WTC11 (cell line): ENCODE measurements at regions not wholly inside any gene's neighbourhood (a gene's known extent, or its start where the extent isn't known, plus 50 kb on each side); places are given as distances from the start of the nearest gene placed in this dataset.

Experiments
- ATAC-seq: fragments of 200-7000 bp; cut with Tn5 transposase; 2 replicates; pipeline ENCODE4 v1.10.0; 2021; ENCODE audit warnings: mild to moderate bottlenecking, moderate library complexity
- CTCF ChIA-PET: fragments of 300-600 bp; sonication (Branson Sonifier 250); formaldehyde crosslinking; loops from one replicate; lab custom pipeline; 2021; ENCODE audit warnings: antibody characterized with exemption; lab: Charles Lee
- POLR2A ChIA-PET: fragments of 350-600 bp; sonication (Branson Sonifier 250); formaldehyde crosslinking; loops from one replicate; lab custom pipeline; 2021; ENCODE audit warnings: antibody characterized with exemption; lab: Charles Lee
- DNase-seq: peaks from one replicate; pipeline ENCODE4 v3.0.0; 2021; ENCODE audit warnings: low spot score
- H3K27ac Mint-ChIP-seq: 2 replicates; pipeline ENCODE4 v1.8.0; 2021; ENCODE audit warnings: mixed read lengths
- H3K27me3 Mint-ChIP-seq: 2 replicates; pipeline ENCODE4 v1.8.0; 2021; ENCODE audit warnings: low read depth, mild to moderate bottlenecking, moderate library complexity, mixed read lengths
- H3K36me3 Mint-ChIP-seq: 2 replicates; pipeline ENCODE4 v1.8.0; 2021; ENCODE audit warnings: mixed read lengths
- H3K4me1 Mint-ChIP-seq: 2 replicates; pipeline ENCODE4 v1.8.0; 2022; ENCODE audit warnings: mixed read lengths
- H3K4me3 Mint-ChIP-seq: 2 replicates; pipeline ENCODE4 v1.8.0; 2021; ENCODE audit warnings: mild to moderate bottlenecking, moderate library complexity, mixed read lengths
- H3K9me3 Mint-ChIP-seq: 2 replicates; pipeline ENCODE4 v1.8.0; 2021; ENCODE audit warnings: mixed read lengths
- EMX1 ChIP-seq: fragments of 250-450 bp; sonication (Bioruptor Pico); IDR thresholded peaks from 2 replicates; pipeline ENCODE4 v1.8.0; 2021; ENCODE audit warnings: mild to moderate bottlenecking
- GABPB1 ChIP-seq: sonication (generic); formaldehyde crosslinking; IDR thresholded peaks from 2 replicates; pipeline ENCODE4 v1.8.1; 2023; ENCODE audit warnings: mild to moderate bottlenecking, missing genetic modification reagents
- GRHL2 ChIP-seq: fragments of 250-450 bp; sonication (Bioruptor Pico); IDR thresholded peaks from 2 replicates; pipeline ENCODE4 v1.8.0; 2022; ENCODE audit warnings: mild to moderate bottlenecking, moderate library complexity; ENCODE audit not compliant: insufficient replicate concordance, severe bottlenecking
- JUN ChIP-seq: sonication (generic); formaldehyde crosslinking; IDR thresholded peaks from 2 replicates; pipeline ENCODE4 v1.8.0; 2023; ENCODE audit warnings: mild to moderate bottlenecking, missing genetic modification reagents
- NR1H2 ChIP-seq: sonication (generic); formaldehyde crosslinking; IDR thresholded peaks from 2 replicates; pipeline ENCODE4 v1.9.0; 2021; ENCODE audit warnings: mild to moderate bottlenecking, moderate library complexity, missing genetic modification reagents
- NR3C1 ChIP-seq: sonication (generic); formaldehyde crosslinking; conservative IDR thresholded peaks from 2 replicates; pipeline ENCODE4 v1.8.1; 2023; ENCODE audit warnings: low read depth, mild to moderate bottlenecking, missing genetic modification reagents
- TCF7 ChIP-seq: sonication (generic); formaldehyde crosslinking; IDR thresholded peaks from 2 replicates; pipeline ENCODE4 v1.8.0; 2022; ENCODE audit warnings: mild to moderate bottlenecking, low read depth, missing genetic modification reagents, moderate library complexity
- TP53 ChIP-seq: sonication (generic); formaldehyde crosslinking; IDR thresholded peaks from 2 replicates; pipeline ENCODE4 v1.8.1; 2023; ENCODE audit warnings: mild to moderate bottlenecking, missing genetic modification reagents
- ZBTB21 ChIP-seq: sonication (generic); formaldehyde crosslinking; IDR thresholded peaks from 2 replicates; pipeline ENCODE4 v1.8.1; 2023; ENCODE audit warnings: mild to moderate bottlenecking, missing genetic modification reagents, borderline replicate concordance
- ZNF219 ChIP-seq: sonication (generic); formaldehyde crosslinking; IDR thresholded peaks from 2 replicates; pipeline ENCODE4 v1.8.0; 2023; ENCODE audit warnings: missing genetic modification reagents, mild to moderate bottlenecking, borderline replicate concordance
- ZNF232 ChIP-seq: sonication (generic); formaldehyde crosslinking; IDR thresholded peaks from 2 replicates; pipeline ENCODE4 v1.8.0; 2022; ENCODE audit warnings: mild to moderate bottlenecking, missing genetic modification reagents
- ZNF423 ChIP-seq: fragments of 250-450 bp; sonication (Bioruptor Pico); IDR thresholded peaks from 2 replicates; pipeline ENCODE4 v2.1.2; 2022; ENCODE audit warnings: mild to moderate bottlenecking, moderate library complexity
- TF ChIP-seq, protein P1 (sequence below): sonication (generic); formaldehyde crosslinking; IDR thresholded peaks from 2 replicates; pipeline ENCODE4 v1.8.0; 2022; ENCODE audit warnings: mild to moderate bottlenecking, missing genetic modification reagents
- TF ChIP-seq, protein P2 (sequence below): sonication (generic); formaldehyde crosslinking; IDR thresholded peaks from 2 replicates; pipeline ENCODE4 v1.8.1; 2022; ENCODE audit warnings: low read depth, mild to moderate bottlenecking, moderate library complexity, missing genetic modification reagents, borderline replicate concordance
- TF ChIP-seq, protein P3 (sequence below): sonication (generic); formaldehyde crosslinking; IDR thresholded peaks from 2 replicates; pipeline ENCODE4 v1.8.1; 2022; ENCODE audit warnings: mild to moderate bottlenecking, missing genetic modification reagents, moderate library complexity, borderline replicate concordance
- TF ChIP-seq, protein P4 (sequence below): sonication (generic); formaldehyde crosslinking; IDR thresholded peaks from 2 replicates; pipeline ENCODE4 v1.8.1; 2022; ENCODE audit warnings: missing genetic modification reagents, borderline replicate concordance
- TF ChIP-seq, protein P5 (sequence below): fragments of 250-450 bp; sonication (Bioruptor Pico); IDR thresholded peaks from 2 replicates; pipeline ENCODE4 v1.9.0; 2021; ENCODE audit warnings: mild to moderate bottlenecking, borderline replicate concordance
- TF ChIP-seq, protein P6 (sequence below): sonication (generic); formaldehyde crosslinking; IDR thresholded peaks from 2 replicates; pipeline ENCODE4 v1.8.1; 2023; ENCODE audit warnings: mild to moderate bottlenecking, missing genetic modification reagents, moderate library complexity
- TF ChIP-seq, protein P7 (sequence below): fragments of 250-450 bp; sonication (Bioruptor Pico); IDR thresholded peaks from 2 replicates; pipeline ENCODE4 v1.9.0; 2021; ENCODE audit warnings: mild to moderate bottlenecking
- TF ChIP-seq, protein P8 (sequence below): sonication (generic); formaldehyde crosslinking; IDR thresholded peaks from 2 replicates; pipeline ENCODE4 v1.8.0; 2022; ENCODE audit warnings: mild to moderate bottlenecking, missing genetic modification reagents

DNA sequence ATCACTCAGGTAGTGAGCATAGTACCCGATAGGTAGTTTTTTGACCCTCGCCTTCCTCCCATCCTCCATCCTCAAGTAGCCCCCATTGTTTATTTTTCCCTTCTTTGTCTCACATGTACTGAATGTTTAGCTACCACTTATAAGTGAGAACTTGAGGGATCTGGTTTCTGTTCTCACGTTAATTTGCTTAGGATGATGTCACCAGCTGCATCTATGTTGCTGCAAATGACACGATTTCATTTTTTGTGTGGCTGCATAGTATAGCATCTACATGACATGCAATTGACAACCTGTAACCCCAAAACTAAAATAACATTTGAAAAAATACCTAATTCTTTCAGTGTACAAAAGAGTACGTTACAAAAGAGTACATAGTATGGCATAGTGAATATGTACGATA lies 254.0 kb upstream of the NOVA1 start (continued):
- TF ChIP-seq, protein P1, sequence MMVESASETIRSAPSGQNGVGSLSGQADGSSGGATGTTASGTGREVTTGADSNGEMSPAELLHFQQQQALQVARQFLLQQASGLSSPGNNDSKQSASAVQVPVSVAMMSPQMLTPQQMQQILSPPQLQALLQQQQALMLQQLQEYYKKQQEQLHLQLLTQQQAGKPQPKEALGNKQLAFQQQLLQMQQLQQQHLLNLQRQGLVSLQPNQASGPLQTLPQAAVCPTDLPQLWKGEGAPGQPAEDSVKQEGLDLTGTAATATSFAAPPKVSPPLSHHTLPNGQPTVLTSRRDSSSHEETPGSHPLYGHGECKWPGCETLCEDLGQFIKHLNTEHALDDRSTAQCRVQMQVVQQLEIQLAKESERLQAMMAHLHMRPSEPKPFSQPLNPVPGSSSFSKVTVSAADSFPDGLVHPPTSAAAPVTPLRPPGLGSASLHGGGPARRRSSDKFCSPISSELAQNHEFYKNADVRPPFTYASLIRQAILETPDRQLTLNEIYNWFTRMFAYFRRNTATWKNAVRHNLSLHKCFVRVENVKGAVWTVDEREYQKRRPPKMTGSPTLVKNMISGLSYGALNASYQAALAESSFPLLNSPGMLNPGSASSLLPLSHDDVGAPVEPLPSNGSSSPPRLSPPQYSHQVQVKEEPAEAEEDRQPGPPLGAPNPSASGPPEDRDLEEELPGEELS (CRISPR knock-in tag) = no peak
- TF ChIP-seq, protein P2, sequence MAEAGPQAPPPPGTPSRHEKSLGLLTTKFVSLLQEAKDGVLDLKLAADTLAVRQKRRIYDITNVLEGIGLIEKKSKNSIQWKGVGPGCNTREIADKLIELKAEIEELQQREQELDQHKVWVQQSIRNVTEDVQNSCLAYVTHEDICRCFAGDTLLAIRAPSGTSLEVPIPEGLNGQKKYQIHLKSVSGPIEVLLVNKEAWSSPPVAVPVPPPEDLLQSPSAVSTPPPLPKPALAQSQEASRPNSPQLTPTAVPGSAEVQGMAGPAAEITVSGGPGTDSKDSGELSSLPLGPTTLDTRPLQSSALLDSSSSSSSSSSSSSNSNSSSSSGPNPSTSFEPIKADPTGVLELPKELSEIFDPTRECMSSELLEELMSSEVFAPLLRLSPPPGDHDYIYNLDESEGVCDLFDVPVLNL (CRISPR knock-in tag) = no peak
- no peak for TF ChIP-seq ZNF219 (CRISPR knock-in tag)
- TF ChIP-seq NR1H2 = no peak
- TF ChIP-seq TP53 (CRISPR knock-in tag) = no peak
- TF ChIP-seq, protein P3, sequence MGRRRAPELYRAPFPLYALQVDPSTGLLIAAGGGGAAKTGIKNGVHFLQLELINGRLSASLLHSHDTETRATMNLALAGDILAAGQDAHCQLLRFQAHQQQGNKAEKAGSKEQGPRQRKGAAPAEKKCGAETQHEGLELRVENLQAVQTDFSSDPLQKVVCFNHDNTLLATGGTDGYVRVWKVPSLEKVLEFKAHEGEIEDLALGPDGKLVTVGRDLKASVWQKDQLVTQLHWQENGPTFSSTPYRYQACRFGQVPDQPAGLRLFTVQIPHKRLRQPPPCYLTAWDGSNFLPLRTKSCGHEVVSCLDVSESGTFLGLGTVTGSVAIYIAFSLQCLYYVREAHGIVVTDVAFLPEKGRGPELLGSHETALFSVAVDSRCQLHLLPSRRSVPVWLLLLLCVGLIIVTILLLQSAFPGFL (CRISPR knock-in tag) = no peak
- no peak for TF ChIP-seq ZNF423 (CRISPR knock-in tag)
- TF ChIP-seq EMX1 = no peak

DNA sequence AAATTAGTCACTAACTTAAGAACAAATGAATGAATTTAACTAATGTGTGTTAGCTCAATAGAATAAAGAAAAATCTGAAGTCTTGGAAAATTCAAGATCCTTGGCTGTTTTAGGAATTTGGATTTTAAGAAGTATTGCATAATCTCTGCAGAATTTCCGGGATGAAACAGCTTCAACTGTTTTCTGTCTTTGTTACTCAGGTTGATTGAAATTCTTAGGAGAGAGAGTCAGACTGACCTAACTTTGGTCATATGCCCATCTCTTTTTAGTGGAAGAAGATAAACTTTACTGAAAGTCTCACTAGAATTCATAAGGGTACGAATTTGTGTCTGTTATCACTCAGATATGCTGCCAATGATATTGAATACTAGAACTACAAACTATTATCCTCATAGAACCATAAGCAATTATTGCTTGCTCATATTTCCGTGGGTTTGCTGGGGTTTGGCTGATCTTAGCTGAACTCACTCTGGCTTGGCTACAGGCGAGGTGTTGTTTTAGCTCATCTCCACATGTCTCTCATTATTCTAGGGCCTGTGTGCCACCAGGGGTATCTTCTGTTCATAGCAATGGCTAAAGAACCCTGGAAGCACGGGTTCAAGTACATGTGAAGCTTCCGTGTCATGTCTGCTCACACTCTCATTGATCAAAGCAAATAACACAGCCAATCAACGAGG lies 257.4 kb upstream of the NOVA1 start:
- TF ChIP-seq ZBTB21 (CRISPR knock-in tag) = no peak
- no peak for TF ChIP-seq JUN (CRISPR knock-in tag)
- TF ChIP-seq, protein P4, sequence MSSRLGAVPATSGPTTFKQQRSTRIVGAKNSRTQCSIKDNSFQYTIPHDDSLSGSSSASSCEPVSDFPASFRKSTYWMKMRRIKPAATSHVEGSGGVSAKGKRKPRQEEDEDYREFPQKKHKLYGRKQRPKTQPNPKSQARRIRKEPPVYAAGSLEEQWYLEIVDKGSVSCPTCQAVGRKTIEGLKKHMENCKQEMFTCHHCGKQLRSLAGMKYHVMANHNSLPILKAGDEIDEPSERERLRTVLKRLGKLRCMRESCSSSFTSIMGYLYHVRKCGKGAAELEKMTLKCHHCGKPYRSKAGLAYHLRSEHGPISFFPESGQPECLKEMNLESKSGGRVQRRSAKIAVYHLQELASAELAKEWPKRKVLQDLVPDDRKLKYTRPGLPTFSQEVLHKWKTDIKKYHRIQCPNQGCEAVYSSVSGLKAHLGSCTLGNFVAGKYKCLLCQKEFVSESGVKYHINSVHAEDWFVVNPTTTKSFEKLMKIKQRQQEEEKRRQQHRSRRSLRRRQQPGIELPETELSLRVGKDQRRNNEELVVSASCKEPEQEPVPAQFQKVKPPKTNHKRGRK (CRISPR knock-in tag) = no peak
- TF ChIP-seq, protein P5, sequence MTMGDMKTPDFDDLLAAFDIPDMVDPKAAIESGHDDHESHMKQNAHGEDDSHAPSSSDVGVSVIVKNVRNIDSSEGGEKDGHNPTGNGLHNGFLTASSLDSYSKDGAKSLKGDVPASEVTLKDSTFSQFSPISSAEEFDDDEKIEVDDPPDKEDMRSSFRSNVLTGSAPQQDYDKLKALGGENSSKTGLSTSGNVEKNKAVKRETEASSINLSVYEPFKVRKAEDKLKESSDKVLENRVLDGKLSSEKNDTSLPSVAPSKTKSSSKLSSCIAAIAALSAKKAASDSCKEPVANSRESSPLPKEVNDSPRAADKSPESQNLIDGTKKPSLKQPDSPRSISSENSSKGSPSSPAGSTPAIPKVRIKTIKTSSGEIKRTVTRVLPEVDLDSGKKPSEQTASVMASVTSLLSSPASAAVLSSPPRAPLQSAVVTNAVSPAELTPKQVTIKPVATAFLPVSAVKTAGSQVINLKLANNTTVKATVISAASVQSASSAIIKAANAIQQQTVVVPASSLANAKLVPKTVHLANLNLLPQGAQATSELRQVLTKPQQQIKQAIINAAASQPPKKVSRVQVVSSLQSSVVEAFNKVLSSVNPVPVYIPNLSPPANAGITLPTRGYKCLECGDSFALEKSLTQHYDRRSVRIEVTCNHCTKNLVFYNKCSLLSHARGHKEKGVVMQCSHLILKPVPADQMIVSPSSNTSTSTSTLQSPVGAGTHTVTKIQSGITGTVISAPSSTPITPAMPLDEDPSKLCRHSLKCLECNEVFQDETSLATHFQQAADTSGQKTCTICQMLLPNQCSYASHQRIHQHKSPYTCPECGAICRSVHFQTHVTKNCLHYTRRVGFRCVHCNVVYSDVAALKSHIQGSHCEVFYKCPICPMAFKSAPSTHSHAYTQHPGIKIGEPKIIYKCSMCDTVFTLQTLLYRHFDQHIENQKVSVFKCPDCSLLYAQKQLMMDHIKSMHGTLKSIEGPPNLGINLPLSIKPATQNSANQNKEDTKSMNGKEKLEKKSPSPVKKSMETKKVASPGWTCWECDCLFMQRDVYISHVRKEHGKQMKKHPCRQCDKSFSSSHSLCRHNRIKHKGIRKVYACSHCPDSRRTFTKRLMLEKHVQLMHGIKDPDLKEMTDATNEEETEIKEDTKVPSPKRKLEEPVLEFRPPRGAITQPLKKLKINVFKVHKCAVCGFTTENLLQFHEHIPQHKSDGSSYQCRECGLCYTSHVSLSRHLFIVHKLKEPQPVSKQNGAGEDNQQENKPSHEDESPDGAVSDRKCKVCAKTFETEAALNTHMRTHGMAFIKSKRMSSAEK = no peak
- TF ChIP-seq GABPB1 = no peak
- no peak for TF ChIP-seq ZNF232 (CRISPR knock-in tag)
- TF ChIP-seq GRHL2 = no peak
- TF ChIP-seq, protein P6, sequence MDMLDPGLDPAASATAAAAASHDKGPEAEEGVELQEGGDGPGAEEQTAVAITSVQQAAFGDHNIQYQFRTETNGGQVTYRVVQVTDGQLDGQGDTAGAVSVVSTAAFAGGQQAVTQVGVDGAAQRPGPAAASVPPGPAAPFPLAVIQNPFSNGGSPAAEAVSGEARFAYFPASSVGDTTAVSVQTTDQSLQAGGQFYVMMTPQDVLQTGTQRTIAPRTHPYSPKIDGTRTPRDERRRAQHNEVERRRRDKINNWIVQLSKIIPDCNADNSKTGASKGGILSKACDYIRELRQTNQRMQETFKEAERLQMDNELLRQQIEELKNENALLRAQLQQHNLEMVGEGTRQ (CRISPR knock-in tag) = no peak
- TF ChIP-seq NR3C1 (CRISPR knock-in tag) = no peak
- TF ChIP-seq EMX1 = no peak
- no peak for TF ChIP-seq TP53 (CRISPR knock-in tag)
- TF ChIP-seq, protein P7, sequence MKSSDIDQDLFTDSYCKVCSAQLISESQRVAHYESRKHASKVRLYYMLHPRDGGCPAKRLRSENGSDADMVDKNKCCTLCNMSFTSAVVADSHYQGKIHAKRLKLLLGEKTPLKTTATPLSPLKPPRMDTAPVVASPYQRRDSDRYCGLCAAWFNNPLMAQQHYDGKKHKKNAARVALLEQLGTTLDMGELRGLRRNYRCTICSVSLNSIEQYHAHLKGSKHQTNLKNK (CRISPR knock-in tag) = no peak
- no peak for TF ChIP-seq TCF7 (CRISPR knock-in tag)
- TF ChIP-seq, protein P8, sequence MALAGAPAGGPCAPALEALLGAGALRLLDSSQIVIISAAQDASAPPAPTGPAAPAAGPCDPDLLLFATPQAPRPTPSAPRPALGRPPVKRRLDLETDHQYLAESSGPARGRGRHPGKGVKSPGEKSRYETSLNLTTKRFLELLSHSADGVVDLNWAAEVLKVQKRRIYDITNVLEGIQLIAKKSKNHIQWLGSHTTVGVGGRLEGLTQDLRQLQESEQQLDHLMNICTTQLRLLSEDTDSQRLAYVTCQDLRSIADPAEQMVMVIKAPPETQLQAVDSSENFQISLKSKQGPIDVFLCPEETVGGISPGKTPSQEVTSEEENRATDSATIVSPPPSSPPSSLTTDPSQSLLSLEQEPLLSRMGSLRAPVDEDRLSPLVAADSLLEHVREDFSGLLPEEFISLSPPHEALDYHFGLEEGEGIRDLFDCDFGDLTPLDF (CRISPR knock-in tag) = no peak
- ChIA-PET CTCF (no interaction called here), POLR2A (no interaction called here)
- Mint-ChIP-seq H3K36me3 (no peaks in the 10 kb centered on the region), H3K9me3 (peaks cover 5% of the 10 kb centered on the region; the same call in 1 of the 2 replicates), H3K4me3 (no peak overlapping the region), H3K4me1 (no peaks in the 10 kb centered on the region), H3K27ac (no peak overlapping the region), H3K27me3 (no peaks in the 10 kb centered on the region)
- ATAC-seq (no peak), DNase-seq (no peak)
